Thyroid gland (tissue), 4 donors: ENCODE measurements at regions not wholly inside any gene's neighbourhood (a gene's known extent, or its start where the extent isn't known, plus 50 kb on each side); places are given as distances from the start of the nearest gene placed in this dataset.

Experiments used
- DNase-seq, 2 donors: peaks; one replicate each; pipeline ENCODE4 v3.0.0-alpha.2; 2019
- H3K27ac ChIP-seq, 3 donors: fragments of 200-600 bp; sonication (generic); 1 replicate in 2 of 3; 2 replicates in 1 of 3; pipeline ENCODE4 v1.5.1; 2016 to 2019; ENCODE audit warnings: mild to moderate bottlenecking in 1 of 3, moderate library complexity in 1 of 3
- H3K27me3 ChIP-seq: fragments of 200-600 bp; sonication (generic); one replicate; pipeline ENCODE4 v1.5.1; 2019
- H3K36me3 ChIP-seq, 2 donors: fragments of 200-600 bp; sonication (generic); one replicate each; pipeline ENCODE4 v1.5.1; 2016 to 2019
- H3K4me1 ChIP-seq, 2 donors: fragments of 200-600 bp; sonication (generic); one replicate each; pipeline ENCODE4 v1.5.1; 2017 to 2019
- H3K4me3 ChIP-seq, 3 donors: fragments of 200-600 bp; sonication (generic); replicated peaks in 1 of 3; 1 replicate in 2 of 3; 2 replicates in 1 of 3; pipeline ENCODE4 v1.5.1; 2016; ENCODE audit warnings: mild to moderate bottlenecking in 1 of 3
- H3K9me3 ChIP-seq: fragments of 200-600 bp; sonication (generic); one replicate; pipeline ENCODE4 v1.5.1; 2017
- POLR2A ChIP-seq, 2 donors: fragments of 450-650 bp; IDR thresholded peaks; one replicate each; pipeline ENCODE4 v1.6.1; 2017; ENCODE audit warnings: antibody characterized with exemption in 2 of 2, mild to moderate bottlenecking in 2 of 2, moderate library complexity in 1 of 2
- WGBS, 2 donors: methylation state at CpG; one replicate each; pipeline ENCODE4 v1.1.5; 2017; 5-methylcytosine and 5-hydroxymethylcytosine counted together
- intact Hi-C: fragments of 100-400 bp; cut with DNase I; formaldehyde crosslinking; loops from one replicate; pipeline ENCODE4 v1.15.1; 2023
- TF ChIP-seq, protein P1 (sequence below), 6 experiments: fragments of 200-600 bp in 3 of 6; fragments of 450-650 bp in 3 of 6; sonication (generic) in 3 of 6; IDR thresholded peaks; one replicate each; pipeline ENCODE4 v1.5.1; 2016 to 2019; ENCODE audit warnings: antibody characterized with exemption in 6 of 6, mild to moderate bottlenecking in 2 of 6, inconsistent platforms in 1 of 6, moderate library complexity in 1 of 6

DNA sequence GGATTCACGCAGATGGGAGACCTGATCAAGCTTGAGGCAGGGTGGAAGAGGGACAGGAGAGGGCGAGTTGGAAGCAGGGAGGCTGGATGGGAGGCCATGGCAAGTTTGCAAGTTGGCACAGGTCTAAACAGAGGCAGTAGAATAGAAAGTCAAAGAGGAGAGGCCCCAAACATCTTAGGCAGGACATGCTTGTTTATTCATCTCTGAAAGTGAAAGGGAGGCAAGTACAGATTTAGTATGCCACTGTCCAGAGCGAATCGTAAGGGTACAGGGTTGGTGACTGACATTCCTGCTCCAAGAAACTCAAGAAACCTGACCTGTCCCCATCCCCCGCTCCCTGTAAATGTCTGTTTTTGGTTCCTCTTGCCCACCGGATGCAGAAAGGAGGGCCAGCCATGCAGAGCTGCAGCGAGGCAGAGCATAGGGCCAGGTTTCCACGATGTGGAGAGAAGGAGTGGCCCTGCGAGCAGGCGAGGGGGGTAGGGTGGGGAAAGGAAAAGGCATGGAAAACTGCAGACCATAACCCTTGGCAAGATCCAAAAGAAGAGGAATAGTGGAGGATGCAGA, 96.2 kb upstream of the BOD1 start:
- no peaks in the 10 kb centered on the region for H3K36me3 ChIP-seq
- no peaks in the 10 kb centered on the region for H3K27me3 ChIP-seq
- H3K4me1 ChIP-seq = peaks cover 16 to 38% of the 10 kb centered on the region in 2 donors
- H3K27ac ChIP-seq = peak overlapping the region in 1 of 3 donors; percentile 25
- TF ChIP-seq, protein P1, sequence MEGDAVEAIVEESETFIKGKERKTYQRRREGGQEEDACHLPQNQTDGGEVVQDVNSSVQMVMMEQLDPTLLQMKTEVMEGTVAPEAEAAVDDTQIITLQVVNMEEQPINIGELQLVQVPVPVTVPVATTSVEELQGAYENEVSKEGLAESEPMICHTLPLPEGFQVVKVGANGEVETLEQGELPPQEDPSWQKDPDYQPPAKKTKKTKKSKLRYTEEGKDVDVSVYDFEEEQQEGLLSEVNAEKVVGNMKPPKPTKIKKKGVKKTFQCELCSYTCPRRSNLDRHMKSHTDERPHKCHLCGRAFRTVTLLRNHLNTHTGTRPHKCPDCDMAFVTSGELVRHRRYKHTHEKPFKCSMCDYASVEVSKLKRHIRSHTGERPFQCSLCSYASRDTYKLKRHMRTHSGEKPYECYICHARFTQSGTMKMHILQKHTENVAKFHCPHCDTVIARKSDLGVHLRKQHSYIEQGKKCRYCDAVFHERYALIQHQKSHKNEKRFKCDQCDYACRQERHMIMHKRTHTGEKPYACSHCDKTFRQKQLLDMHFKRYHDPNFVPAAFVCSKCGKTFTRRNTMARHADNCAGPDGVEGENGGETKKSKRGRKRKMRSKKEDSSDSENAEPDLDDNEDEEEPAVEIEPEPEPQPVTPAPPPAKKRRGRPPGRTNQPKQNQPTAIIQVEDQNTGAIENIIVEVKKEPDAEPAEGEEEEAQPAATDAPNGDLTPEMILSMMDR (IDR thresholded peaks at IDR 0.05) = no peak
- TF ChIP-seq POLR2A (IDR thresholded peaks at IDR 0.05) = no peak
- intact Hi-C loops = no loop called here
- no peak overlapping the region for H3K4me3 ChIP-seq
- no peaks in the 10 kb centered on the region for H3K9me3 ChIP-seq
- WGBS, 2 donors = 77 to 80% methylated on average over 10 of the region's 10 CpGs
- no peak for DNase-seq

DNA sequence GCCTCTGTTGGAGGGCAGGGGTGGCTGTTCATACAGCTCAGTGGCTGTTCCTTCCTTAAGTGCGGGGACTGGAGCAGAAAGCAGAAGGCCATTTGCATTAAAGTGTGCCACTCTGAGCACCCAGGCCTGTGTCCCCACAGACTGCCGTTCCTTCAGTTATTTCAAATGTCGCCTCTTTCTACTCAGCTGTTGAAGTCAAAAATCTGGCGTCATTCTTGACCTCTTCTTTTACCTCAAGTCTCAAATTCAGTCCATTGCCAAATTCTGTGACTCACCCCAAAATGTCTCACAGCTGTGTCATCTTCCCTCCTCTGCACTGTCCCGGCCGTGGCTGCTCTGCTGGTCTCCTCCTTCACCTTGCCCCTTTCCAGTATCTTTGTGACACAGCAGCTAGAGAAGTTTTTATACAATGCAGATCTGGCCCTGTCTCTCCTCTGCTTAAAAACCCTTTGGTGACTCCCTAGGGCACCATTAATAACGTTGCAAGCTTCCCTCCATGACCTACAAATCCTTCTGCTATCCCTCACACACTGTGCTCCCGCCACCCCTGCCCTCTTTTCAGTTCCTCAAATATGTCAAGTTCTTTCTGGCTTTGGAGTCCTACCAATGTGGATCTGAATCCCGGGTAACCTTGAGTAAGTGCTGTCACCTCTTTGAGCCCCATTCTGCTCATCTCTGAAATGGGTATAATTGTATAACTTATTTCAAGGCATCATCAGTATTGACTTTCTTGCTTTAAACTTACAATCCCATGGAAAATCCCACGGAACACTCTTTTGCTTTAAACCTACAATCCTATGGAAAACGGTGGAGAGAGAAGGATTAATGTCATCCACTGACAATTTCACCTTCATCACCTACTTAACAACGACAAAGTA, 98.3 kb upstream of the BOD1 start:
- Histone ChIP-seq H3K9me3 (no peaks in the 10 kb centered on the region), H3K4me1 (peaks cover 16 to 55% of the 10 kb centered on the region in 2 donors), H3K36me3 (no peaks in the 10 kb centered on the region), H3K27ac (peak overlapping the region in 1 of 3 donors; percentile 39), H3K27me3 (no peaks in the 10 kb centered on the region), H3K4me3 (no peak overlapping the region)
- no peak for DNase-seq
- intact Hi-C loops = no loop called here
- 76 to 79% methylated on average over 12 of the region's 12 CpGs for WGBS, 2 donors
- no peak for TF ChIP-seq POLR2A (IDR thresholded peaks at IDR 0.05)
- TF ChIP-seq, protein P1 (IDR thresholded peaks at IDR 0.05) = no peak

DNA sequence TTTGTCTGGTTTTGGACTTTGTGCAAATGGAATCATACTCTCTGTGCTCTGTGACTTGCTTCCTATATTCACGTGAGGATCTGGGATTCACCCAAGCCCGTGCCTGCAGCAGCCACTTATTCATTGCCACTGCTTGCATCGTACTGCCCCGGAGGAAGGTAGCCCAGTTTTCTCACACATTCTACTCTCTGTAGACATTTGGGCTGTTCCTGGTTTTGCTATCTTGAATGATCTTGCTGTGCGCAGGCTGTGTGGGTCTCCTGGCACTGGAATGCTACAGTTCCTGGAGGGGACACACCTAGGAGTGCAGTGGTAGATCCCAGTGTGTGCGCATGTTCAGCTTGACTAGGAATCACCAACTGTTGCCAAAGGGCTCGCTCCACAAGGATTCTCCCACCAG, 99.2 kb upstream of the BOD1 start:
- H3K4me3 ChIP-seq = no peak overlapping the region
- WGBS, 2 donors = 29 to 45% methylated on average over 7 of the region's 7 CpGs
- H3K27me3 ChIP-seq = no peaks in the 10 kb centered on the region
- peak overlapping the region; percentile 39 to 68 (median 41) for H3K27ac ChIP-seq
- intact Hi-C loops = no loop called here
- TF ChIP-seq, protein P1 (IDR thresholded peaks at IDR 0.05) = no peak
- TF ChIP-seq POLR2A (IDR thresholded peaks at IDR 0.05) = no peak
- H3K9me3 ChIP-seq = no peaks in the 10 kb centered on the region
- peak; percentile 64 to 77 for DNase-seq
- no peaks in the 10 kb centered on the region for H3K36me3 ChIP-seq
- peaks cover 17 to 64% of the 10 kb centered on the region in 2 donors for H3K4me1 ChIP-seq

DNA sequence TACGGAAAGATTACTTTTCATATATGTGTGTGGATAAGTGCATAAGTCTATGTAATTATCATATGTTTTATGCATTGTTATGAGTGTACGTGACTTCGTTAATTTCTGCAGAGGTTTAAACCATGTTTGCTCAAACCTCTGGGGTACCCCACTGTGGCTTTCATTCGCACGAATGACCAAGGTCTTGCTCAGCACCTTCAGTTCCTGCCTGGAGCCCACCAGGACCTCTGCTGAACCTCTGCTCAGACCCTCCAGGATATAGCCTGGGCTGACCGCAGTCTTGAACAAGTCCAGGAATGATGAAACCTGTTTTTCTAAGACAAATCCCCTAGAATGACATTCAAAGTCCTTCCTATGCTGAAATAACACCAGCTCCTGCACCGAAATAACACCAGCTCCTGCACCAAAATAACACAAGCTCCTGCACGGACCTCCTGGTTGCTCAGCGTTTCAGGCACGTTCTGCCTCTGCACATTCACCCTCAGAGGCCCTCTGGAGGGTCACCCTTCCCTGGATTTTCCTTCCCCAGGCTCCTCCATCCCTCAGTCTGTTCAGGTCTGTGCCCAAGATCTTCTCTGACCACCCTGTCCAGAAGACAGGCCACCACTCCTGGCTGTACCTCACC, 99.7 kb upstream of the BOD1 start:
- 43 to 51% methylated on average over 10 of the region's 10 CpGs for WGBS, 2 donors
- Histone ChIP-seq H3K27ac (peak overlapping the region; percentile 39 to 68 (median 41)), H3K4me3 (no peak overlapping the region), H3K4me1 (peaks cover 22 to 69% of the 10 kb centered on the region in 2 donors), H3K27me3 (no peaks in the 10 kb centered on the region), H3K36me3 (no peaks in the 10 kb centered on the region), H3K9me3 (no peaks in the 10 kb centered on the region)
- intact Hi-C loops = no loop called here
- TF ChIP-seq POLR2A (IDR thresholded peaks at IDR 0.05) = no peak
- TF ChIP-seq, protein P1 (IDR thresholded peaks at IDR 0.05) = no peak
- DNase-seq = peak; percentile 68 to 74
